Nephron progenitor cell (in vitro differentiated cells): ENCODE measurements at regions not wholly inside any gene's neighbourhood (a gene's known extent, or its start where the extent isn't known, plus 50 kb on each side); places are given as distances from the start of the nearest gene placed in this dataset.

Source experiments
- DNase-seq: peaks from one replicate; pipeline ENCODE4 v3.0.0; 2021
- H3K27ac Mint-ChIP-seq: 2 replicates; pipeline ENCODE4 v1.8.0; 2021; ENCODE audit warnings: mild to moderate bottlenecking, moderate library complexity, mixed read lengths
- H3K27me3 Mint-ChIP-seq: 2 replicates; pipeline ENCODE4 v1.8.0; 2021; ENCODE audit warnings: mild to moderate bottlenecking, low read depth, mixed read lengths; ENCODE audit not compliant: poor library complexity
- H3K36me3 Mint-ChIP-seq: 2 replicates; pipeline ENCODE4 v1.8.0; 2021; ENCODE audit warnings: low read depth, mixed read lengths
- H3K4me1 Mint-ChIP-seq: 2 replicates; pipeline ENCODE4 v1.8.0; 2021; ENCODE audit warnings: mixed read lengths
- H3K4me3 Mint-ChIP-seq: 2 replicates; pipeline ENCODE4 v1.8.0; 2021; ENCODE audit warnings: mild to moderate bottlenecking, moderate library complexity, mixed read lengths
- H3K9me3 Mint-ChIP-seq: 2 replicates; pipeline ENCODE4 v1.8.0; 2021; ENCODE audit warnings: mild to moderate bottlenecking, moderate library complexity, mixed read lengths
- TF ChIP-seq, protein P1 (sequence below): fragments of 200-600 bp; sonication (generic); IDR thresholded peaks from 2 replicates; pipeline ENCODE4 v1.5.0; 2021; ENCODE audit warnings: antibody characterized with exemption

- Mint-ChIP-seq H3K27ac (no peak overlapping the region), H3K4me3 (no peak overlapping the region), H3K27me3 (peaks cover 9% of the 10 kb centered on the region), H3K4me1 (peaks cover 13% of the 10 kb centered on the region), H3K36me3 (peaks cover 10% of the 10 kb centered on the region), H3K9me3 (peaks cover 5% of the 10 kb centered on the region)
- DNase-seq, result no peak
- TF ChIP-seq, protein P1, sequence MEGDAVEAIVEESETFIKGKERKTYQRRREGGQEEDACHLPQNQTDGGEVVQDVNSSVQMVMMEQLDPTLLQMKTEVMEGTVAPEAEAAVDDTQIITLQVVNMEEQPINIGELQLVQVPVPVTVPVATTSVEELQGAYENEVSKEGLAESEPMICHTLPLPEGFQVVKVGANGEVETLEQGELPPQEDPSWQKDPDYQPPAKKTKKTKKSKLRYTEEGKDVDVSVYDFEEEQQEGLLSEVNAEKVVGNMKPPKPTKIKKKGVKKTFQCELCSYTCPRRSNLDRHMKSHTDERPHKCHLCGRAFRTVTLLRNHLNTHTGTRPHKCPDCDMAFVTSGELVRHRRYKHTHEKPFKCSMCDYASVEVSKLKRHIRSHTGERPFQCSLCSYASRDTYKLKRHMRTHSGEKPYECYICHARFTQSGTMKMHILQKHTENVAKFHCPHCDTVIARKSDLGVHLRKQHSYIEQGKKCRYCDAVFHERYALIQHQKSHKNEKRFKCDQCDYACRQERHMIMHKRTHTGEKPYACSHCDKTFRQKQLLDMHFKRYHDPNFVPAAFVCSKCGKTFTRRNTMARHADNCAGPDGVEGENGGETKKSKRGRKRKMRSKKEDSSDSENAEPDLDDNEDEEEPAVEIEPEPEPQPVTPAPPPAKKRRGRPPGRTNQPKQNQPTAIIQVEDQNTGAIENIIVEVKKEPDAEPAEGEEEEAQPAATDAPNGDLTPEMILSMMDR, result no peak
Measured at GRCh38 chr12:94855853-94856252, 147.6 kb downstream of the NDUFA12 start.

DNA sequence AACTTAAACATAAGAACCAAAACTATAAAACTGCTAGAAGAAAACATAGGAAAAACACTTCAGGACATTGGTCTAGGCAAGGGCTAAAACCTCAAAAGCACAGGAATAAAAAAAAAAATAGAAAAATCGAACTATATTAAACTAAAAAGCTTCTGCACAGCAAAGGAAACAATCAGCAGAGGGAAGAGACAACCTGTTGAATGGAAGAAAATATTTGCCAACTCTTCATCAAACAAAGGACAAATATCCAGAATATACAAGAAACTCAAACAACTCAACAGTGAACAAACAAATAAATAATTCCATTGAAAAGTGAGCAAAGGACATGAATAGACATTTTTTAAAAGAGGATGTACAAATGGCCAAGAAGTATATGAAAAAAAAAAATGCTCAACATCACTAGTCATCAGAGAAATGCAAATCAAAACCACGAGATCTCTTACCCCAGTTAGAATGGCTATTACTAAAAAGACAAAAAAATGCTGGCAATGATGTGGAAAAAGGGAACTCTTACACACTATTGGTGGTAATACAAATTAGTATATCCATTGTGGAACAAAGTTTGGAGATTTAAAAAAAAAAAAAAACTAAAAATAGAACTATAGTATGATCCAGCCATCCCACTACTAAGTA is 152.0 kb downstream of the NDUFA12 start:
- H3K36me3 Mint-ChIP-seq, result peaks cover 4% of the 10 kb centered on the region
- no peak overlapping the region for H3K4me3 Mint-ChIP-seq
- no peaks in the 10 kb centered on the region for H3K27me3 Mint-ChIP-seq
- H3K27ac Mint-ChIP-seq, result no peak overlapping the region
- TF ChIP-seq, protein P1, result no peak
- peaks cover 9% of the 10 kb centered on the region for H3K9me3 Mint-ChIP-seq
- no peak for DNase-seq
- no peaks in the 10 kb centered on the region for H3K4me1 Mint-ChIP-seq

DNA sequence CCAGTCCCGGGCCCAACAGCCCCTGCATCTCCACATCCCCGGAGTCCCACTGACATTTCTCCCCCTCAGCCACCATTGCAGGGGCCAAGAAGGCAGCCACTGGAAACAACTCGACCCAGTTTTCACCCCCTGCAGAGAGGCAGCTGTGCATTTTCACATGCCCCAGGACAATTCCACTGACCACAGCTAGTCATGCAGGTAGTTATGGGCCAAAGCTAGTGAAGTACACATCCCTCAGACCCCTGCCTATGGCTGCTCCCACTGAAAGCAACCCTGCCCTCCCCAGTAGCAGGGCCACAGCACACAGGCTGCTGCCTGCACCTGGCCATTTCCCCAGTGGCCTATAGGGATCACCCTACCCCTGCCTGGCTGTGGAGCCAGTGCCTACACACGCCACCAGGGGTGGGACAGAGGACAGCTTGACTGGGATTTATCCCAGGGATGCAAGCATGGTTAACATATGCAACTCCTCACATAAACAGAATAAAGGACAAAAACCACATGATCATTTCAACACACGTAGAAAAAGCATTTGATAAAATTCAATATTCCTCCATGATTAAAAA is 154.0 kb downstream of the NDUFA12 start:
- Mint-ChIP-seq H3K4me1 (no peaks in the 10 kb centered on the region), H3K9me3 (peaks cover 9% of the 10 kb centered on the region), H3K36me3 (no peaks in the 10 kb centered on the region), H3K4me3 (no peak overlapping the region), H3K27ac (no peak overlapping the region), H3K27me3 (peaks cover 3% of the 10 kb centered on the region)
- TF ChIP-seq, protein P1, result no peak
- DNase-seq, result no peak

DNA sequence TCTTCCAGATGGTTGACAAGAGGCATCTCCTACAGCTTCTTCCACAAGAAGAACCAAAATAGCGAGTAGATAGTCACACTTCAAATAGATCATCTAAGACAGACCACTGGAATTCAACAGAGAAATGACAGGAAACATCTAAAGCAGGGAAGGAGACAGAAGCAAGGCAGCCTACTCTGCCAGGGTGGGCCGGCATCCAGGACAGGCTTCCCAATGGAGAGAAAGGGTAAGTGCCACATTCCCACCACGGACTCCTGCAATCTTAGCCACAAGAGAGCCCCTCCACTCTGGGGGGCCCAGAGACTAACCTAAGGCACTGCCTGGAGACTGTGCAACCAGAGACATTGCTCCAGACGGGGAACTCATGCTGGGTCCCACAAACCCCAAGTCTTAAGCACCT is 154.5 kb downstream of the NDUFA12 start:
- TF ChIP-seq, protein P1, result no peak
- H3K27me3 Mint-ChIP-seq, result peaks cover 3% of the 10 kb centered on the region

DNA sequence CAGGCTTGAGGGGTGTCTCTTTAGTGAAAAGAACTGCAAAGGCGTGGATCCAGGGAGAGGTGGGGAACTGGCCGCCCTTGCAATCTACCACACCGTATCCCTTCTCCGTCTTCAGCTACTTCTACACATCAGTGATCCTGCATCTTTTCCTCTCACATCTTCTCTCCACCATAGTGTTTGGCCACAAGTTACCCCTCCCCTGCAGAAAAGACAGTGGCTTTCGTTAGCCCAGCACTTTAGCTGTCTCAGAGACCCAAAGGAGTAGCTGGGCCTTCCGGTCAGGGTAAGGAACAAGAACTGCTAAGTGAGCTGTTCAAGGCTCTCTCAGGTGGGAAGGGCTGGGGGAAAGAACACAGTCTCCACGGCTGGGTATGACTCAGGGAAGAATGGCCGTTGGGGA is 158.4 kb downstream of the NDUFA12 start:
- TF ChIP-seq, protein P1, result no peak

More for the DNA sequence above, 154.5 kb downstream of the NDUFA12 start:
- Mint-ChIP-seq H3K4me1 (no peaks in the 10 kb centered on the region), H3K27ac (no peak overlapping the region), H3K9me3 (peaks cover 13% of the 10 kb centered on the region), H3K4me3 (no peak overlapping the region), H3K36me3 (peaks cover 4% of the 10 kb centered on the region)
- no peak for DNase-seq

DNA sequence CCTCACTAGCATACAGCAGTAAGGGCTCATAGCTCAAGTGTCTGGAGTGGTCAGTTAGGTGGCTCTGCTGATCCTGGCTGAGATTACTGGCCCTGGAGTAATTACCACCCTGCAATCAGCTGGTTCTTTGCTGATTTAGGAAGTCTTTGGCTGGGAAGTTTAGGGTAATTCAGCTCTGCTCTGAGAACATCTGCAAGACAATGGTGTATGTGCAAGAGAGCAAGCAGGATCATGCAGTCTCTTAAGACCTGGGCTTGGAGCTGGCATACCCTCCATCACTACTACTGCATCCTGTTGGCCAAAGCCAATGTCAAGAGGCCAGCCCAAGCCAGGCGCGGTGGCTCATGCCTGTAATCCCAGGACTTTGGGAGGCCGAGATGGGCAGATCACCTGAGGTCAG is 159.0 kb downstream of the NDUFA12 start:
- DNase-seq, result no peak
- Mint-ChIP-seq H3K4me1 (no peaks in the 10 kb centered on the region), H3K27me3 (peaks cover 4% of the 10 kb centered on the region), H3K4me3 (no peak overlapping the region), H3K36me3 (peaks cover 12% of the 10 kb centered on the region), H3K9me3 (peaks cover 15% of the 10 kb centered on the region), H3K27ac (no peak overlapping the region)
- TF ChIP-seq, protein P1, result no peak

More for the DNA sequence above, 158.4 kb downstream of the NDUFA12 start:
- peaks cover 3% of the 10 kb centered on the region for H3K27me3 Mint-ChIP-seq
- no peak overlapping the region for H3K4me3 Mint-ChIP-seq
- H3K4me1 Mint-ChIP-seq, result no peaks in the 10 kb centered on the region
- H3K9me3 Mint-ChIP-seq, result peaks cover 12% of the 10 kb centered on the region
- no peak for DNase-seq
- no peak overlapping the region for H3K27ac Mint-ChIP-seq
- H3K36me3 Mint-ChIP-seq, result peaks cover 10% of the 10 kb centered on the region
